Colonic mucosa (tissue), 4 donors: ENCODE measurements at regions not wholly inside any gene's neighbourhood (a gene's known extent, or its start where the extent isn't known, plus 50 kb on each side); places are given as distances from the start of the nearest gene placed in this dataset.

Experiments used
- DNase-seq: peaks from one replicate; pipeline ENCODE4 v3.0.0-alpha.2; 2020
- H3K27ac ChIP-seq: fragments of 200-600 bp; one replicate; pipeline ENCODE4 v1.8.0; 2021
- H3K27me3 ChIP-seq: fragments of 200-600 bp; one replicate; pipeline ENCODE4 v1.8.0; 2021
- H3K36me3 ChIP-seq: fragments of 200-600 bp; one replicate; pipeline ENCODE4 v1.8.0; 2021
- H3K4me1 ChIP-seq: fragments of 200-600 bp; one replicate; pipeline ENCODE4 v1.8.0; 2021; ENCODE audit warnings: mild to moderate bottlenecking
- H3K4me3 ChIP-seq: fragments of 200-600 bp; one replicate; pipeline ENCODE4 v1.8.0; 2021
- H3K9ac ChIP-seq, 2 donors: one replicate each; pipeline ENCODE4 v1.7.0; 2013; ENCODE audit warnings: control low read depth in 2 of 2, low read depth in 2 of 2, low read length in 2 of 2
- H3K9me3 ChIP-seq: fragments of 200-600 bp; one replicate; pipeline ENCODE4 v1.8.0; 2021
- intact Hi-C: fragments of 100-400 bp; cut with DNase I; formaldehyde crosslinking; loops from one replicate; pipeline ENCODE4 v1.14.1; 2022
- TF ChIP-seq, protein P1 (sequence below): fragments of 200-600 bp; IDR thresholded peaks from one replicate; pipeline ENCODE4 v1.8.0; 2022; ENCODE audit warnings: antibody characterized with exemption, mild to moderate bottlenecking
- donor health status: healthy.
- donor health status: DM: no; HTN: no; CAD: no.
- donor health status: DM: no; HTN: no; CAD: no.

GRCh38 chr2:72036173-72036545 lies 111.5 kb downstream of the CYP26B1 start:
- TF ChIP-seq, protein P1, sequence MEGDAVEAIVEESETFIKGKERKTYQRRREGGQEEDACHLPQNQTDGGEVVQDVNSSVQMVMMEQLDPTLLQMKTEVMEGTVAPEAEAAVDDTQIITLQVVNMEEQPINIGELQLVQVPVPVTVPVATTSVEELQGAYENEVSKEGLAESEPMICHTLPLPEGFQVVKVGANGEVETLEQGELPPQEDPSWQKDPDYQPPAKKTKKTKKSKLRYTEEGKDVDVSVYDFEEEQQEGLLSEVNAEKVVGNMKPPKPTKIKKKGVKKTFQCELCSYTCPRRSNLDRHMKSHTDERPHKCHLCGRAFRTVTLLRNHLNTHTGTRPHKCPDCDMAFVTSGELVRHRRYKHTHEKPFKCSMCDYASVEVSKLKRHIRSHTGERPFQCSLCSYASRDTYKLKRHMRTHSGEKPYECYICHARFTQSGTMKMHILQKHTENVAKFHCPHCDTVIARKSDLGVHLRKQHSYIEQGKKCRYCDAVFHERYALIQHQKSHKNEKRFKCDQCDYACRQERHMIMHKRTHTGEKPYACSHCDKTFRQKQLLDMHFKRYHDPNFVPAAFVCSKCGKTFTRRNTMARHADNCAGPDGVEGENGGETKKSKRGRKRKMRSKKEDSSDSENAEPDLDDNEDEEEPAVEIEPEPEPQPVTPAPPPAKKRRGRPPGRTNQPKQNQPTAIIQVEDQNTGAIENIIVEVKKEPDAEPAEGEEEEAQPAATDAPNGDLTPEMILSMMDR: no peak
- Histone ChIP-seq H3K36me3 (no peaks in the 10 kb centered on the region), H3K4me3 (no peak overlapping the region), H3K4me1 (no peaks in the 10 kb centered on the region), H3K9me3 (no peaks in the 10 kb centered on the region), H3K9ac (no peak overlapping the region), H3K27ac (no peak overlapping the region), H3K27me3 (no peaks in the 10 kb centered on the region)
- intact Hi-C loops: no loop called here
- no peak for DNase-seq

- no peak overlapping the region for H3K4me3 ChIP-seq
- no peaks in the 10 kb centered on the region for H3K4me1 ChIP-seq
- no peak for DNase-seq
- H3K27me3 ChIP-seq: no peaks in the 10 kb centered on the region
- H3K36me3 ChIP-seq: no peaks in the 10 kb centered on the region
- no peak overlapping the region for H3K9ac ChIP-seq
- no peak overlapping the region for H3K27ac ChIP-seq
- TF ChIP-seq, protein P1: no peak
- intact Hi-C loops: no loop called here
- H3K9me3 ChIP-seq: no peaks in the 10 kb centered on the region
Measured at GRCh38 chr2:72035518-72036172, 112.0 kb downstream of the CYP26B1 start.

DNA sequence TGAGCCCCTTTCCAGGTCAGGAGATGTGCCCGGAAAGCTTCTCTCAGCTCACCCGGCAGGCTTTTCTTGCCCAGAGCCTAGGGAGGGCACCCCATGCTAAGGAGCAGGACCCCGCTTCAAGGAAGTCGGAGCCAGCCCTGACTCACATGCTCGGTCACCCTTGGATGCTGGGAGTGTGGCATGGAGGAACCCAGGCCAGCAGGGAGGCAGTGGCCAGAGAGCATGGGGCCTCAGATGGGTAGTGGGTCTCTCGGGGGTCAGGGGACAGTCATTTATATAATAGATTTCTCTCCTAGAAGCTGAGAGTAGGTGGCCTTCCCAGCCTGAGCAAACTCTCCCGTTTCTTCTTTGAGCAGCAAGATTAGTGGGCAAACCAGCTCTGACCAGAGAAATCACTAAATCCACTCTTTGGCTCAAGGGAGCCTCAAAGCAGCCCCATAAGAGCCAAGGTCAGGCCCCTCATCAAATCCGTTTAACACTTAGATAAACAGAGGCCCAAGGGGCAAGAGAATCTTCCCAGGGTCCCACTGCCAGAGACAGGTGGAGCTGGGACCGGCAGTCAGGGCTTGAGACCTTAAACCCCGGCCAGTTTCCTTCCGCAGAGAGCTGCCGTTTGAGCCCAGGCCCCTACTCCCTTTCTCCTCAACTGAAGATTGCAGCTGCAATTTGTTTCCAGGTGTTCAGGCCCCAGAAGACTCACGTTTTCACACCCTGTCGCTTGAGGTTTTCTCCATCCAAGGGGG lies 113.1 kb downstream of the CYP26B1 start:
- intact Hi-C loops: no loop called here
- Histone ChIP-seq H3K9me3 (no peaks in the 10 kb centered on the region), H3K27ac (no peak overlapping the region), H3K4me3 (no peak overlapping the region), H3K4me1 (no peaks in the 10 kb centered on the region), H3K36me3 (no peaks in the 10 kb centered on the region), H3K27me3 (no peaks in the 10 kb centered on the region), H3K9ac (no peak overlapping the region)
- DNase-seq: no peak
- TF ChIP-seq, protein P1: no peak

DNA sequence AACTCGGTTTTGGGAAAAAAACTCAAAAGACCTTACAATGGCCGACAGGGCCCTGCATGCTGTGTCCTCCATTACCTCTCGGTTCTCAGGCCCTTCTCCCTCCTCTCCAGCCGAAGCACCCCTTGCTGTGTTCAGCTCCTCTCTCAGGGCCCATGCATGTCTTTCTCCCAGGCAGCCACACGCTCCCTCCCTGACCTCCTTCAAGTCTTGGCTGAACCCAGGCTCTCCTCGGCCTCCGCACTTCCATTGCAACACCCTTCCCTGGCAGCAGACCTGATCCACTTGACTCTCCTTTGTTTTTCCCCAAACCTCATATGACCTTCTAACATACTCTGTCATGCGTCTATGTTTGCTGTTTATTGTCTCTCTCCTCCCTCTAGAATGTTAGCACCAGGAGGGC lies 114.0 kb downstream of the CYP26B1 start:
- Histone ChIP-seq H3K27ac (no peak overlapping the region), H3K27me3 (no peaks in the 10 kb centered on the region), H3K9me3 (no peaks in the 10 kb centered on the region), H3K4me3 (no peak overlapping the region), H3K9ac (no peak overlapping the region), H3K4me1 (no peaks in the 10 kb centered on the region), H3K36me3 (no peaks in the 10 kb centered on the region)
- DNase-seq: no peak
- TF ChIP-seq, protein P1: no peak
- intact Hi-C loops: no loop called here

GRCh38 chr2:72032481-72033041 lies 115.1 kb downstream of the CYP26B1 start:
- Histone ChIP-seq H3K27me3 (no peaks in the 10 kb centered on the region), H3K4me3 (no peak overlapping the region), H3K9me3 (no peaks in the 10 kb centered on the region), H3K9ac (no peak overlapping the region), H3K27ac (no peak overlapping the region), H3K4me1 (no peaks in the 10 kb centered on the region), H3K36me3 (no peaks in the 10 kb centered on the region)
- TF ChIP-seq, protein P1: no peak
- intact Hi-C loops: no loop called here
- no peak for DNase-seq
